HCT116 (cell line): ENCODE measurements at regions not wholly inside any gene's neighbourhood (a gene's known extent, or its start where the extent isn't known, plus 50 kb on each side); places are given as distances from the start of the nearest gene placed in this dataset.

Source experiments
- ATAC-seq: fragments of 200-7000 bp; cut with Tn5 transposase; 2 replicates; pipeline ENCODE4 v1.9.1; 2020; ENCODE audit warnings: mild to moderate bottlenecking, moderate library complexity
- BruUV-seq: library from RNA; stranded (reverse); fragments of 400-500 nt; replicated peaks from 2 replicates; lab custom pipeline; 2021; lab: Mats Ljungman, UMichigan
- CTCF ChIA-PET: fragments of 300-600 bp; sonication (Branson Sonifier 250); formaldehyde crosslinking; loops from one replicate; lab custom pipeline; 2021; ENCODE audit warnings: antibody characterized with exemption; lab: Charles Lee
- POLR2A ChIA-PET: fragments of 300-600, 350-600 bp; sonication (Branson Sonifier 250); formaldehyde crosslinking; loops from one replicate; lab custom pipeline; 2021; ENCODE audit warnings: antibody characterized with exemption; lab: Charles Lee
- RAD21 ChIA-PET, 2 experiments: fragments of 300-600 bp; sonication (Branson Sonifier 250); formaldehyde crosslinking; loops; one replicate each; lab custom pipeline; 2023; ENCODE audit warnings: low total read pairs in 2 of 2; ENCODE audit not compliant: uncharacterized antibody in 2 of 2, unreplicated experiment in 2 of 2, low non-redundant PET in 1 of 2; lab: Charles Lee
- DNase-seq: peaks from one replicate; pipeline ENCODE4 v3.0.0-alpha.2; 2010; ENCODE audit warnings: low read depth, low spot score
- H2AFZ ChIP-seq: fragments of 200-600 bp; shearing (Covaris generic), sonication (generic); 2 replicates; pipeline ENCODE4 v1.6.1; 2017; ENCODE audit warnings: low read depth, mixed run types, mixed read lengths, antibody characterized with exemption, low read length; ENCODE audit not compliant: poor library complexity, severe bottlenecking
- H3K27ac ChIP-seq: 2 replicates; pipeline ENCODE4 v1.5.1; 2012; ENCODE audit warnings: low read depth, low read length
- H3K27me3 ChIP-seq: fragments of 200-600 bp; sonication (generic); 2 replicates; pipeline ENCODE4 v1.6.1; 2016; ENCODE audit warnings: mixed run types, low read length, mixed read lengths; ENCODE audit not compliant: insufficient read depth
- H3K36me3 ChIP-seq, 2 experiments: fragments of 200-500 bp in 1 of 2; fragments of 200-600 bp in 1 of 2; sonication (Bioruptor generic) in 1 of 2; sonication (generic) in 1 of 2; 2 replicates each; pipeline versions ENCODE4 v1.5.1 to v1.6.1; 2014 to 2016; ENCODE audit warnings: low read length in 2 of 2, inconsistent platforms in 1 of 2, mixed read lengths in 1 of 2, mixed run types in 1 of 2; ENCODE audit not compliant: insufficient read depth in 2 of 2, control insufficient read depth in 1 of 2
- H3K4me1 ChIP-seq, 2 experiments: fragments of 200-600 bp in 1 of 2; sonication (generic) in 1 of 2; 2 replicates each; pipeline versions ENCODE4 v1.5.1 to v1.6.1; 2012 to 2017; ENCODE audit warnings: low read length in 2 of 2, inconsistent platforms in 1 of 2, mild to moderate bottlenecking in 1 of 2, mixed read lengths in 1 of 2, mixed run types in 1 of 2, moderate library complexity in 1 of 2; ENCODE audit not compliant: insufficient read depth in 2 of 2, control insufficient read depth in 1 of 2
- H3K4me2 ChIP-seq: fragments of 200-600 bp; sonication (generic); 2 replicates; pipeline ENCODE4 v1.6.1; 2017; ENCODE audit warnings: mixed run types, low read length, mixed read lengths
- H3K4me3 ChIP-seq, 2 experiments: fragments of 200-600 bp in 1 of 2; sonication (generic) in 1 of 2; replicated peaks in 1 of 2; 2 replicates each; pipeline ENCODE4 v1.5.1; 2011 to 2016; ENCODE audit warnings: low read length in 2 of 2, control low read depth in 1 of 2, low read depth in 1 of 2, mild to moderate bottlenecking in 1 of 2, mixed read lengths in 1 of 2, mixed run types in 1 of 2
- H3K79me2 ChIP-seq: fragments of 200-600 bp; sonication (generic); 2 replicates; pipeline ENCODE4 v1.6.1; 2017; ENCODE audit warnings: mild to moderate bottlenecking, mixed run types, low read length, moderate library complexity, mixed read lengths; ENCODE audit not compliant: insufficient read depth
- H3K9ac ChIP-seq: fragments of 200-600 bp; sonication (generic); 2 replicates; pipeline ENCODE4 v1.6.1; 2016; ENCODE audit warnings: low read length, mixed read lengths
- H3K9me2 ChIP-seq: fragments of 200-600 bp; sonication (generic), shearing (Covaris generic); 2 replicates; pipeline ENCODE4 v1.6.1; 2017; ENCODE audit warnings: mixed run types, mild to moderate bottlenecking, moderate library complexity; ENCODE audit not compliant: insufficient read depth
- H3K9me3 ChIP-seq, 2 experiments: fragments of 200-500 bp in 1 of 2; fragments of 200-600 bp in 1 of 2; sonication (Bioruptor generic) in 1 of 2; sonication (generic) in 1 of 2; 2 replicates each; pipeline ENCODE4 v1.6.1; 2014 to 2017; ENCODE audit warnings: low read length in 2 of 2, mixed read lengths in 2 of 2, inconsistent platforms in 1 of 2, low read depth in 1 of 2, mild to moderate bottlenecking in 1 of 2, mixed run types in 1 of 2, moderate library complexity in 1 of 2; ENCODE audit not compliant: control insufficient read depth in 1 of 2, insufficient read depth in 1 of 2
- H4K20me1 ChIP-seq: fragments of 200-600 bp; sonication (generic), shearing (Covaris generic); 2 replicates; pipeline ENCODE4 v1.6.1; 2017; ENCODE audit warnings: mixed run types, mild to moderate bottlenecking, moderate library complexity; ENCODE audit not compliant: insufficient read depth
- ZFX ChIP-seq: fragments of 450-650 bp; IDR thresholded peaks from 2 replicates; pipeline ENCODE4 v1.6.1; 2017
- intact Hi-C: fragments of 100-400 bp; cut with micrococcal nuclease; formaldehyde crosslinking; loops from 2 replicates; pipeline ENCODE4 v1.10.0; 2022
- TF ChIP-seq, protein P1 (sequence below): IDR thresholded peaks from 2 replicates; pipeline ENCODE4 v1.6.1; 2012

DNA sequence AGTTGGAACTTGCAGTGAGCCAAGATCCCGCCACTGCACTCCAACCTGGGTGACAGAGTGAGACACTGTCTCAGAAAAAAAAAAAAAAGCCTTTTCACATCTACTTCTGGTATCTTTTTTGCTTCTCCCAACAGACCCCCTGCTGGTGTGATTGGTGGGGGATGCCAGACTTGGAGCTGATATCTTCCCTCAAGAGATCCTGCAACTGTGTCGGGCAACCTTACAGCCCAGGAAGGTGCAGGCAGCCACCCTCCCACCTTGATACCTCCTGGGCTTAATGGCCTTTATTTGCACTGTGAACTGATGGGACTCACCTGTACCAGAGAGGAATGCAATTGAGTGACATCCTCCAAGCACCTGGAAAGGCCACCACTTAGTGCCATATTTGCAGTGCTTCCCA, 142.3 kb downstream of the RGS9 start:
- Histone ChIP-seq H3K4me3 (no peak overlapping the region), H3K36me3 (no peaks in the 10 kb centered on the region), H3K9ac (no peak overlapping the region), H3K4me1 (no peaks in the 10 kb centered on the region; a peak in 1 of 4 replicates), H3K27ac (no peak overlapping the region), H3K79me2 (no peaks in the 10 kb centered on the region), H2AFZ (no peak overlapping the region), H4K20me1 (no peaks in the 10 kb centered on the region), H3K9me3 (no peaks in the 10 kb centered on the region), H3K4me2 (no peak overlapping the region), H3K27me3 (no peaks in the 10 kb centered on the region), H3K9me2 (no peaks in the 10 kb centered on the region)
- no TSS peak for BruUV-seq
- ATAC-seq (no peak), DNase-seq (no peak)
- intact Hi-C loops, result loop anchor here (5.0 kb wide), 1 partner anchor 513 kb away; no protein-coding TSS in a partner anchor
- POLR2A ChIA-PET, result no interaction called here
- TF ChIP-seq, protein P1, sequence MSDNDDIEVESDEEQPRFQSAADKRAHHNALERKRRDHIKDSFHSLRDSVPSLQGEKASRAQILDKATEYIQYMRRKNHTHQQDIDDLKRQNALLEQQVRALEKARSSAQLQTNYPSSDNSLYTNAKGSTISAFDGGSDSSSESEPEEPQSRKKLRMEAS, result no peak
- CTCF ChIA-PET, result no interaction called here
- RAD21 ChIA-PET, result no interaction called here

DNA sequence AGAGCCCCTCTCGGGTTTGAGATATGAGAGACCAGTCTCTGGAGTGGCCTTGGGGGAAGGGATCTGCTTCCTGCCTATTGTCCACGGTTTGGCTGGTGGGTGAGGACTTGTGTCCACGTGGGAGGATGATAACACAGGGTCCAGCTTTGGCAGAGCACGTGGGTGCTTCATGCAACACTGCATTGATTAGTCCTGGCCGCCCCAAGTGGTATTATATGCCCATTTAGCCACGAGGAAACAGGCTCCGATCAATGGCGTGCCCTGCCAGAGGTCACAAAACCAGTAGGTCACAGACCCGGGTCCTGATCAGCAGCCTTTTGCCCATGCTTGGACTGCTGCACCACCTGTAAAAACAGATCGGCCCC, 141.6 kb downstream of the RGS9 start:
- Histone ChIP-seq H3K27ac (no peak overlapping the region), H2AFZ (peak overlapping the region; percentile 51), H3K4me3 (no peak overlapping the region), H3K27me3 (no peaks in the 10 kb centered on the region), H3K9me2 (no peaks in the 10 kb centered on the region), H3K9me3 (no peaks in the 10 kb centered on the region), H4K20me1 (no peaks in the 10 kb centered on the region), H3K4me1 (no peaks in the 10 kb centered on the region; a peak in 1 of 4 replicates), H3K36me3 (no peaks in the 10 kb centered on the region), H3K79me2 (no peaks in the 10 kb centered on the region), H3K4me2 (no peak overlapping the region), H3K9ac (no peak overlapping the region)
- DNase-seq (no peak), ATAC-seq (no peak)
- no TSS peak for BruUV-seq
- RAD21 ChIA-PET, result no interaction called here
- intact Hi-C loops, result loop anchor here (1.0 to 5.0 kb wide), 4 partner anchors 277 to 886 kb away; no protein-coding TSS in a partner anchor
- CTCF ChIA-PET, result no interaction called here
- POLR2A ChIA-PET, result no interaction called here
- TF ChIP-seq ZFX, result no peak
